GM12875 (cell line): ENCODE measurements at regions not wholly inside any gene's neighbourhood (a gene's known extent, or its start where the extent isn't known, plus 50 kb on each side); places are given as distances from the start of the nearest gene placed in this dataset.
A peak's percentile ranks its signal among the peaks of the same experiment; 100 is the strongest.

Source experiments
- H3K4me3 ChIP-seq: one replicate; pipeline ENCODE4 v1.5.1; 2011; ENCODE audit warnings: low read depth, low read length, control low read depth
- TF ChIP-seq, protein P1 (sequence below): IDR thresholded peaks from 2 replicates; pipeline ENCODE4 v1.5.1; 2011; ENCODE audit warnings: low read depth, mild to moderate bottlenecking, control low read depth, inconsistent platforms, low read length, moderate library complexity, borderline replicate concordance; ENCODE audit not compliant: insufficient read depth

- TF ChIP-seq, protein P1, sequence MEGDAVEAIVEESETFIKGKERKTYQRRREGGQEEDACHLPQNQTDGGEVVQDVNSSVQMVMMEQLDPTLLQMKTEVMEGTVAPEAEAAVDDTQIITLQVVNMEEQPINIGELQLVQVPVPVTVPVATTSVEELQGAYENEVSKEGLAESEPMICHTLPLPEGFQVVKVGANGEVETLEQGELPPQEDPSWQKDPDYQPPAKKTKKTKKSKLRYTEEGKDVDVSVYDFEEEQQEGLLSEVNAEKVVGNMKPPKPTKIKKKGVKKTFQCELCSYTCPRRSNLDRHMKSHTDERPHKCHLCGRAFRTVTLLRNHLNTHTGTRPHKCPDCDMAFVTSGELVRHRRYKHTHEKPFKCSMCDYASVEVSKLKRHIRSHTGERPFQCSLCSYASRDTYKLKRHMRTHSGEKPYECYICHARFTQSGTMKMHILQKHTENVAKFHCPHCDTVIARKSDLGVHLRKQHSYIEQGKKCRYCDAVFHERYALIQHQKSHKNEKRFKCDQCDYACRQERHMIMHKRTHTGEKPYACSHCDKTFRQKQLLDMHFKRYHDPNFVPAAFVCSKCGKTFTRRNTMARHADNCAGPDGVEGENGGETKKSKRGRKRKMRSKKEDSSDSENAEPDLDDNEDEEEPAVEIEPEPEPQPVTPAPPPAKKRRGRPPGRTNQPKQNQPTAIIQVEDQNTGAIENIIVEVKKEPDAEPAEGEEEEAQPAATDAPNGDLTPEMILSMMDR = no peak
These were observed 677.2 kb upstream of the MAN1A1 start for GRCh38 chr6:120026791-120027190.

GRCh38 chr6:120010075-120010474 lies 660.5 kb upstream of the MAN1A1 start:
- H3K4me3 ChIP-seq = no peak overlapping the region
- TF ChIP-seq, protein P1 = no peak

More at GRCh38 chr6:120026791-120027190, 677.2 kb upstream of the MAN1A1 start:
- no peak overlapping the region for H3K4me3 ChIP-seq

- TF ChIP-seq, protein P1 = no peak
- no peak overlapping the region for H3K4me3 ChIP-seq
These were observed 655.9 kb upstream of the MAN1A1 start for GRCh38 chr6:120005292-120005976.

DNA sequence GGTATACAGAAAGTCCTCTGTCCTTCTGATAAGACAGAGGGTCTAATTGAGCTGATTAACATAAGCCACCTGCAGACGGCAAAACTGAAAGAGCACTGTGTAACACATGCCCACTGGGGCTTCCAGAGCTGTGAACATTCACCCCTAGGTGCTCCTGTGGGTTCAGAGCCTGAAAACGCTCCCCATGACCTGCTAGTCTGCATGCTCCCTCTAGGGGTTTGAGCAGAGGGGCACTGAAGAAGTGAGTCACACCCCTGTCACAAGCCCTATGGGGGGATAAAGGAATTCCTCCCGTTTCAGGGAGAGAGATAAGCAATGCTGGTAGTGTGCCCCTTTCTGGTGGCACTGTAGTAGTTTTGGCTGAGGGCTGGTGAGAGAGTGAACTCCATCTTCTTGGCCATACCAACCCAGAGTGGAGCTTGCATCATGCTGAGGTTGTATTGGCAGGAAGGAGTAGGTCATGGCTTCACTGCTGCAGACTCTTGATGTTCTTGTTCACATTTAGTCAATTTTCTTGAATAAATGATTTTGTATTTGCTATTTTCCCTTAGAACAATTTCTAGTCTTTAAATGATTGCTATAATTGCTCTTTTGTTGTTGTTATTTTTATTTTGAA lies 637.5 kb upstream of the MAN1A1 start:
- H3K4me3 ChIP-seq = no peak overlapping the region
- TF ChIP-seq, protein P1 = no peak

- TF ChIP-seq, protein P1 = no peak
These were observed 636.6 kb upstream of the MAN1A1 start for GRCh38 chr6:119985952-119986736.

GRCh38 chr6:119980802-119981201 lies 631.2 kb upstream of the MAN1A1 start:
- TF ChIP-seq, protein P1 = no peak
- no peak overlapping the region for H3K4me3 ChIP-seq

More at GRCh38 chr6:119985952-119986736, 636.6 kb upstream of the MAN1A1 start:
- no peak overlapping the region for H3K4me3 ChIP-seq

DNA sequence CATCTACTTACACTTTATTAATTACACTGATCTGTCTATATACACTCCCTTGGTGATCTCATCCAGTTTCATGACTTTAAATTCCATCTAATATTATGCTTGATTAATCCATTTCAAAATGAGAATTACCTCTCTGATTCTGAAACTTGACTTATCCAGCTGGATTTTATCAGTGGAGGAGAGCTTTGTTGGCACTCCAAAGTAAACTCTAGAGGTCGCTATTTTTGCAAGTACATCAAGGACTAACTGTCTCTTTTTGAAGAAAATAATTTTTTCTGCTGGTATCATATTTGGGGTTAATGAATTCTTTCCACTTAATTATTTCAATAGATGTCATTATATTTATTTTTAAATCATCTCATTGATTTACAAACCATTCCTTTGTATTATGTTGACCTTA lies 630.3 kb upstream of the MAN1A1 start:
- no peak overlapping the region for H3K4me3 ChIP-seq
- TF ChIP-seq, protein P1 = peak; percentile 18; the same call in 1 of the 2 replicates
